ENCODE measurements at regions not wholly inside any gene's neighbourhood (a gene's known extent, or its start where the extent isn't known, plus 50 kb on each side); places are given as distances from the start of the nearest gene placed in this dataset.

GRCh38 chr1:83026745-83027144 is 972.2 kb downstream of the TTLL7 start:
- Histone ChIP-seq H3K27ac (no peak overlapping the region), H3K4me1 (ENCODE audit: insufficient read depth) (no peaks in the 10 kb centered on the region), H3K36me3 (no peaks in the 10 kb centered on the region), H3K27me3 (no peaks in the 10 kb centered on the region), H3K9me3 (no peaks in the 10 kb centered on the region), H3K4me3 (no peak overlapping the region)
- intact Hi-C loops (cut with DNase I) = no loop called here
- no peak for DNase-seq
- TF ChIP-seq POLR2A (IDR thresholded peaks at IDR 0.05) (no peak), EP300 (IDR thresholded peaks at IDR 0.05) (no peak), CTCF (IDR thresholded peaks at IDR 0.05) (no peak)
- 80 to 87% (median 81%) methylated on average over 2 of the region's 2 CpGs for WGBS, 3 donors

- no peak overlapping the region for H3K27ac ChIP-seq
- H3K4me1 ChIP-seq (ENCODE audit: insufficient read depth) = no peaks in the 10 kb centered on the region
- H3K36me3 ChIP-seq = no peaks in the 10 kb centered on the region
- DNase-seq = no peak
- no peak for TF ChIP-seq EP300 (IDR thresholded peaks at IDR 0.05)
- no peak for TF ChIP-seq CTCF (IDR thresholded peaks at IDR 0.05)
- TF ChIP-seq POLR2A (IDR thresholded peaks at IDR 0.05) = no peak
- no peak overlapping the region for H3K4me3 ChIP-seq
- 94 to 97% (median 94%) methylated on average over 2 of the region's 2 CpGs for WGBS, 3 donors
- H3K27me3 ChIP-seq = no peaks in the 10 kb centered on the region
- intact Hi-C loops (cut with DNase I) = no loop called here
- H3K9me3 ChIP-seq = no peaks in the 10 kb centered on the region
These were observed 974.6 kb downstream of the TTLL7 start for GRCh38 chr1:83024251-83024767.

GRCh38 chr1:83023212-83023611 is 975.7 kb downstream of the TTLL7 start:
- H3K27me3 ChIP-seq = no peaks in the 10 kb centered on the region
- no peak for TF ChIP-seq EP300 (IDR thresholded peaks at IDR 0.05)
- TF ChIP-seq CTCF (IDR thresholded peaks at IDR 0.05) = no peak
- no peak for TF ChIP-seq POLR2A (IDR thresholded peaks at IDR 0.05)
- H3K4me3 ChIP-seq = no peak overlapping the region
- no peak overlapping the region for H3K27ac ChIP-seq
- WGBS, 3 donors = 91 to 95% (median 91%) methylated on average over 2 of the region's 2 CpGs
- no peaks in the 10 kb centered on the region for H3K36me3 ChIP-seq
- no peaks in the 10 kb centered on the region for H3K9me3 ChIP-seq
- intact Hi-C loops (cut with DNase I) = no loop called here
- no peaks in the 10 kb centered on the region for H3K4me1 ChIP-seq (ENCODE audit: insufficient read depth)
- DNase-seq = no peak

GRCh38 chr1:83022206-83022605 is 976.7 kb downstream of the TTLL7 start:
- DNase-seq = no peak
- H3K27ac ChIP-seq = no peak overlapping the region
- no peak overlapping the region for H3K4me3 ChIP-seq
- H3K9me3 ChIP-seq = no peaks in the 10 kb centered on the region
- 89 to 100% (median 100%) methylated on average over 1 of the region's 1 CpG for WGBS, 3 donors
- no peak for TF ChIP-seq POLR2A (IDR thresholded peaks at IDR 0.05)
- TF ChIP-seq EP300 (IDR thresholded peaks at IDR 0.05) = no peak
- TF ChIP-seq CTCF (IDR thresholded peaks at IDR 0.05) = no peak
- H3K27me3 ChIP-seq = no peaks in the 10 kb centered on the region
- H3K4me1 ChIP-seq (ENCODE audit: insufficient read depth) = no peaks in the 10 kb centered on the region
- H3K36me3 ChIP-seq = no peaks in the 10 kb centered on the region
- intact Hi-C loops (cut with DNase I) = no loop called here
